CD4-positive, alpha-beta T cell treated with Interferon gamma for 1 hour (primary cell): ENCODE measurements at regions not wholly inside any gene's neighbourhood (a gene's known extent, or its start where the extent isn't known, plus 50 kb on each side); places are given as distances from the start of the nearest gene placed in this dataset.
A peak's percentile ranks its signal among the peaks of the same experiment; 100 is the strongest.

Experiments used
- DNase-seq: peaks from one replicate; pipeline ENCODE4 v3.0.0-alpha.2; 2020

DNA sequence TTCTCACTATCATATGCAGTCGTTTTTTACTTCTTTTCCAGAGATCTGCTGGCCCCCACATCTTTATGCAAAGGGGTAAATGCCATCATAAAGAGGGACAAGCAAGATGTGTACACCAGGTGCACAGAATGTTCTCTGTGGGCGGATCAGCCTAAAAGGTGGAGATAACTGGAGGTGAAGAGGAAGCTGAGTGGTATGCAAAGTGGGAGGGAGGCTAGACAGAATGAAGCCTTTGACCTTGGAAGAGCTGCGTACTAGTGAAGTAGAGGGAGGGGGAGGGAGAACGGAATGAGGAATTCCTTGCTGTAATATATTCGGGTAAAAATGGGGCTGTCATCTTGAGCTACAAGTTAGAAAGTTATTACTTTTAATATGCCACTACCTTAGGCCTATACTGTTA lies 287.5 kb upstream of the VRK2 start:
- DNase-seq, result no peak

DNA sequence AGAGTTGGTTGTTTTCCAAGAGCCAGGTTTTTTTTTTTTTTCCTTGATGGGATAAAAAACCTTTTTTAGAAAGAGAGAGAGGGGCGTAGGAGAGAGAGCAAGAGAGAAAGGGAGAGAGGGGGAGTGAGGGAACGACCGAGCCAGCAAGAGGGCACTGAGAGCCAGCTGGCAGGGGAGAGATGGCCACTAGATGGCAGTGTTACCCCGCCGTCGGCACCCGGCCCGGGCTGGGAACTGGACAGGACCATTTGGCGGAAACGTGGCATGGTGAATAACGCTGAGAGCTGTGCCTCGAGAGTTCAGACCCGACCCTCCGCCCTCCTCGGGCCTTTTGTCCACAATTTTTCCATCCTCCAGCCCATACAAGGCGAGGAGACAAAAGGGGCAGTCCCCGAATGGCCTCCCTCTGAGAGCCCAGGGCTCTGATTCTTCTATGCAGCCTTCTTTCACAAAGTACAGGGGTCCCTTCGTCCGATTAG lies 286.7 kb upstream of the VRK2 start:
- peak; percentile 64 for DNase-seq

DNA sequence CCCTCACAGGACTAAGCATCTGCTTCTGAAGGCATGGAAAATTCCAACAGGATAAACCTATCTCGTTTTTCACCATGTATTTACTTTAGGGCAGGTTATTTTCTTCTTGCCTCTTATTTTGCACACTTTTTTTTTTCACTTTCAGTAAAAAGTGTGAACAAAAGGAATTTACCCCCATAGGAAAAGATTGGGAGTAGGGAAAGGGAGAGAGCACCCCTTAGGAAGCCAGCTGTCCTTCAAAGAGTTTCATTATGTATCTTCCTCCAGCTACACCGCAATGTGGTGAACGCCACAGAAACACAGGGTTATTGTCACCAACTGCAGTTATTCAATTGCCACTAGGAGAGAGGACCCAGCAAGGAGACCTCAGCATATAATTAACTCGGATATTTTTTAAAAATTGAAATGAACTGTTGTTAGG lies 286.2 kb upstream of the VRK2 start:
- no peak for DNase-seq

DNA sequence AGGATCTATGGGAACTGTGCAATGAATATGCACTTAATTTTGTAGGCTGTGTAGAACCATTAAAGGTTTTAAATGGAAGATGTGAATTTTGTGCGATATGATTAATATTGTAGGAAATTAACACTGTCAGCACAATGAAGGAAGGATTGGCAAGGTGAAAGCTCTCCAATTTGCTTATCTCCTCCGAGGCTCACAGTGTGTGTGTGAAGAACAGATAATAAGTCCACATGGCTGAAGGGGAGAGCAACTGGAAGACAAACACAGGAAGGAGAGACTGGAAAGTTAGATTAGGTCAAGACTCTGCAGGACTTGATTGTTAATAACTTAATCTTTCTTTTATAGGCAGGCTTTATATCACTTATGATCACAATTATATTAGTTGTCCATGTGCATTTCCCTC lies 269.7 kb upstream of the VRK2 start:
- DNase-seq, result no peak

DNA sequence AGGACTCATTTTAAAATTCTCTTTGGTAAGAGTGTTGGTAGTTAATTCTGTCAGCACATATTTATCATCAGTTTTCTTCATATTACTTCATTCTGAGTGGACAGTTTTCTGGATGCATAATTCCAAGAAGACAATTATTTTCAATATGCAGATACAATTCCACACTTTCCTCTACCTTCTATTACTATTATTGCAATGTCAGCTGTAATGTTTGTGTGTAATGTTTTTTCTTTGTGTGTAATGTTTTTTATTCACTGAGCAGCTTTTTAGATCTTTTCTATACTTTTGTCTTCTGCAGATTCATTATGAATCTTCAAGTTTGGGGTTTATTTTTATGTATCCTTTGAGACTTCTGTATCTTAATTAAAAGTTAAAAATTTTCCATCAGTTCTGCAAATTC lies 264.0 kb upstream of the VRK2 start:
- DNase-seq, result no peak

DNA sequence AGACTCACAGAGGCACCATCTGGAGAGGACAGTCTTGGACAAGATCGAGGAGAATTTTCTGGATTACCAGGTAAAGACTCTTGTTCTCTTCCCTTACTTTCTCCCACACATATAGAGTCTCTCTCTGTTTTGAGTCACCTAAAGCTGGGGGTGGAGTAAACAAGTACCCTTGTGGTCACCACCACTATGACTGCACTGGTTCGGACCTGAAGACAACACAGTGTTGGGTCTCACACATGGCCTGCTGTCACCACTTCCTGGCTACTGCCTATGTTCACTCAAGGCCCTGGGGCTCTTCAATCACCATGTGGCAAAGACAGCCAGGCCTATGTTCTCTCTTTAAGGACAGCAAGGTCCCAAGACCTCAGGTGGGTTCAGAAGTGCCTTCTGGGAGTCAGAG lies 253.3 kb upstream of the VRK2 start:
- DNase-seq, result no peak

DNA sequence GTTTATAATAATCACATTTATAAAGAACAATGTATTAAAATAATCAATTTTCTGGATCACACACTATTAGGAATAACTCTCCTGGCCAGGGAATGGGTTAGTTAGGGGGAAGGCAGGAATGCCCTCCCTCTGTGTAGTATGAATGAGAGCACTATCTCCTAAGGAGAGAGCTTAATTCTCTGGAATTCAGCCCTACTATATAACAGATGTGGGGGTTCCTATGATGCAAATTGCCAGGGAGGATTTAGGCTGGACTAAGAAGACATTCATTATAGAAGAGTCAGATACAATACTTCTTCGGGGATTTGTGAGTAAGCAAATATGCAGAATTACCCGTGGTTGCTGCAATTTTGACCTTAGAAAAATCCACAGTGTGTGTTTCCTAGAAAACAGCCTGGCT lies 250.1 kb upstream of the VRK2 start:
- DNase-seq, result no peak

DNA sequence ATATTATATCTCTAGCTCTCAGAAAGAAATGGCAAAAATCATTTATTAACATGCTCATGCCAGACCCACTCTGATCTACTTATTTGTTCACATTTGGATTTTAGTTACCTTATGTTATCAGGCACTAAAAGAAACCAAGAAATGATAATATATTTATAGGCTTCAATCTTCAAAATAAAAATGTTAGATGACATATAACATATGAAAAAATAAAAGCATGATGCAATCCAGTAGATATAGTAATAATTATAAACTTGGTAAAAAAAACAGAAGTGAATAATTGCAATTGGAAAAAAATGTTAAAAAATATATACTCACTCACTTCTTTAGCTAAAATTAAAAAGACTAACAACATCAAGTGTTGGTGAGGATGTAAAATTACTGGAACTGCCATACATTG lies 248.3 kb upstream of the VRK2 start:
- no peak for DNase-seq

DNA sequence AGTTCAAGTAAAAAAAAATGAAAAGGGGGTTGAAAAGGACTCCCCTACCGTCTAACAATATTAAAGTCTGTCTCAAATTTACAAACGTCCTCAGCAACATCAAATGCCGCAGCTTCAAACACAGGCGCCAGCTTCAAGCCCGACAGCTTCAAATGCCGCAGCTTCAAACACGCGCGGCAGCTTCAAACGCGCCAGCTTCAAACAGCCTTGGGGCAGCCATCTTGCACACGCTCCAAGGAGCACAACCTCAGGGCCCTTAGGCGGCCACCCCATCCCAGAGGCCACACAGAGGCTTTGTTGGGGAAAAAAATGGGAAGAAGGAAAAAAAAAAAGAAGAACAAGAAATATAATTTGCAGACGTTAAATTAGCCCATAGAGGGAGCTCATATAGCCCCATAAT lies 244.4 kb upstream of the VRK2 start:
- DNase-seq, result no peak

DNA sequence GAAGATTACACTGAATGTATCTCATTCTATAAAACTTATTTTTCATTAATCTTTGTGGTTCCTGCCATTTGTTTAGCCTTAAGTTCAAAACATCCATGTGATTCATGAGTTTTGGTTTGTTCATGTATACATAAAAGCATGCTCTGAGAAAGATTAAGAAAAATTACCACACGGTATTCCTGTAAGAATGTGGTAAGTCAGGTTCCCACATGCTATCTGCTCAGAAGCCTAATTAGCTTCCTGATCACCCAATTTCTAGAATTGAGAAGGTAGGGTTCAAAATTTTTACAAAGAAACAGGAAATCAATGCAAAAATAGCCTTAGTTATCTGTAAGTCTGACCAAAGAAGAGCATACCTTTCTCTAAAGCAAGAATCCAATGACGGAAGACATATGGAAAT lies 241.6 kb upstream of the VRK2 start:
- no peak for DNase-seq

DNA sequence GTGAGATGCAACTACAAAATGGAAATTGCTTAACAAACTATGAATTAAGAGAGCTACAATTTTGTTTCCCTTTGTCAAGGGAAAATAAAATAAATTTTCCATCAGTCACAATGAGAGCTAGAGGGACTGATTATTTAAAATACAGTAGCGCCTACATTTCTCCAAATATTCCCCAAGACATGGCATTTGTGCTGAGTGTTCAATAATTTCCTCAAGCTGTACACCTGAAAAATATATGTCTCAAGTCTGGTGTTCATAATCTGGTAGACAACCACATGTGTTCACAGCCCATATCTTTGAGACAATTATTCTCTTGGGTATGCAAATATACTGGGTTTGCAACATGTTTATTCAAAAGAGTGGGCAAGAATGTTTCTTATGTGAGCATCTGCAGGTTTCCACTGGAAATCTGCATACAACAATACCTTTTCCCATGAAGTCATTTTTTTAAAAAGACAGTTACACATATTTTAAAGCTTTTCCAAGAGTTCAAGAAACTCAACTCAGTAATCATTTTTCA lies 240.1 kb upstream of the VRK2 start:
- no peak for DNase-seq

DNA sequence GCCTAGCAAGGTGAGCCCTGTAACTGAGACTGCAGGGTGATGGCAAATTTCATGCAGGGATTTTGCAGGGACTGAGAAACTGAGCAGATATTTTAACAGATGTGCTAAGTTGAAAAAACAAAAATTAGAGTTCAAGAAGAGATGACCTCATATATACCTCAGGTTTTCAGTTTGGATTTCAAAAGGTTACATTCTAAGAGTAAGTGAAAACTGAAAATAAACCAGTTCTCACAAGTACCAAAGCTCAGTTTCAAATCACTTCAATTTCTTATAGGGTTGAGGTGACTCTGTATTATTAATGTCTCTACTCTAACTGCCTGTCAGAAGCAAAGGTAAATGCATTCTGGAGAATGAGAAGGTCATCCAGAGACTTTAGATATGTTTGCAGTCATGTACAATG lies 237.4 kb upstream of the VRK2 start:
- no peak for DNase-seq

DNA sequence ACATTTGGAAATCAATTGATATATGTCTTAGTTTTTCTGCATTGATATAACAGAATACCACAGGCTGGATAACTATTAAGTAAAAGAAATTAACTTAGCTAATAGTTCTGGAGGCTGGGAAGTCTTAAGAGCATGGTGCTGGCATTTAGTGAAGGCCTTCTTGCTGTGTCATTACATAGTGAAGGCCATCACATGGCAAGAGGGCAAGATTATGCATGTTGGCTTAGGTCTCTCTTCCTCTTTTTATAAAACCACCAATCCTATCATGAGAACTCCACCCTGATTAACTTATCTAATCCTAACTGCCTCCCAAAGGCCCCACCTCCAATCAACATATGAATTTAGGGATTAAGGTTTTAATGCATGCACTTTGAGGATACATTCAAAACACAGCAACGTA lies 225.5 kb upstream of the VRK2 start:
- DNase-seq, result no peak

DNA sequence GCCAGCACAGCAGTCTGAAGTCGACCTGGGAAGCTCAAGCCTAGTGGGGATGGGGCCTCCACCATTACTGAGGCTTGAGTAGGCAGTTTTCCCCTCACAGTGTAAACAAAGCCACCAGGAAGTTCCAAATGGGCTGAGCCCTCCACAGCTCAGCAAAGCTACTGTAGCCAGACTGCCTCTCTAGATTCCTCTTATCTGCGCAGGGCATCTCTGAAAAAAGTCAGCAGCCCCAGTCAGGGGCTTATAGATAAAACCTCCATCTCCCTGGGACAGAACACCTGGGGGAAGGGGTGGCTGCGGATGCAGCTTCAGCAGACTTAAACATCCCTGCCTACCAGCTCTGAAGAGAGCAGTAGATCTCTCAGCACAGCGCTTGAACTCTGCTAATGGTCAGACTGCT lies 218.4 kb upstream of the VRK2 start:
- no peak for DNase-seq

DNA sequence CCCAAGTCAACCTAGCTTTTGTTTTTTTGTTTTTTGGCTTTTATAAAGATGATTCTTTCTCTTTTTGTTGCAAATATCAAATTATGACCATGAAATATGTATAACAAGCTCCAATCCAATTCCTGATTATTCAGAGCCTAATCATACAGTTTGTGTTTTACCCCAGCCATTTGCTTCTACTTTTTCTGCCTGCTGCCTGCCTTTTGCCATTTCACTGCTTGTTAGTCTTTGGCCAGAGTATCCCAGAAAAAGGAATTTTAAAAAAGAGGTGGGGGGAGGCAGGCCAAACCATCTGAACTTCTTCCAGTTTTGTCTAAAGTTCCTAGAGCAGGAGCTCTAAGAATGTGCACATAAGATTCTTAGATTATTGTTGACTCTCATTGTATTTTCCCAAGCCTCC lies 211.9 kb upstream of the VRK2 start:
- no peak for DNase-seq

DNA sequence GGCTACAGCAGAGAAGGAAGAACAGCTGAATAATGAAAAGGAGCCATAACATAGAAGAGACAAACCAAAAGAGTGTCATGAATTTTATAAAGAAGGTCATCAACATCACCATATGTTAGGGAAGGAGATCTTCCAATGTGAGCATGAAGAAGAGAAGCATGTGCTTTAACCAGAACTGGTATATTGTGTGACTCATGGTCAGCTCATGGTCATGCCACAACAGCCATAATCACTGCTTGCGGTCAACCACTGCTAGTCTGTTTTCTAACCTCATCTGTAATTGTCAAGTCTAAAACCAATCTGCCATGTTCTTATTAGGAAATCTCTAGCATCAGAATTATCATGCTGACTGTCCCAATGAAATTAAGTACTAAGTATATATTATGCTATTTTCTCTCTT lies 204.1 kb upstream of the VRK2 start:
- no peak for DNase-seq

DNA sequence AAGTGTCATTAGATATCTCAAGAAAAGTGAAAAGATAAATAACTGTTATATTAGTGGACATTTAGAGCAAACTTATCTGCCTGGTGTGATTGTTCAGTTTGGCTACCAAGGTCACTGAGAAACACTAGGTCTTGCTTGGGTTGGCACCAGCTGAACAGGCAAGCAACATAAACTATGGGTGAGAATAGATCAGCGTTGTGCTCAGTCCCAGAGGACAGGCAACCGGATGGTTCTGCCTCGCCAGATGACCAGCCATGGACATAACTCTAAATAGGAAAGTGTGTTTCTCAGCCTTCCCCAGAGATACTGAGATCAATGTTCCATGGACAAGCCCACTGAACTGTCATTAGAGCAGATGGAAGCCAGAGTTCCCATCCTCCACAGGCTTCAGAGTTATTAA lies 203.4 kb upstream of the VRK2 start:
- no peak for DNase-seq

DNA sequence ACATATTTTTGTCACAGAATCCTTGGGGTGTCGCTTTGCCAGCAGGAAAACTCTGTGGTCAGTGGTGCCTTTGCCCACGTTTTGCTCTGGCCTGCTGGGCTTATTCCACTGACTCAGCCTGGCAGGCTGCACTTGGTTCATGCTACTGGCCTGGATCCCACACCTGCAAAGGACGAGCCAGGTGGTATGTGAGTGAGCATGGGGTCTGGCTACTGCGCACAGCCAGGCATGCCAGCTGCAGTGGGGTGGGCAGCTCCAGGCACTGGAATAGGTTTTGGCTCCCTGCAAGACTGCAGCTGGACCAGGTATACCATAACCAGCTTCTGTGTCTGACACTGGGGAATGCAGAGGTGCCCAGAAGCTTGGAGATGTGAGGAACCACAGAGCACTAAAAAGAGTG lies 197.9 kb upstream of the VRK2 start:
- no peak for DNase-seq

DNA sequence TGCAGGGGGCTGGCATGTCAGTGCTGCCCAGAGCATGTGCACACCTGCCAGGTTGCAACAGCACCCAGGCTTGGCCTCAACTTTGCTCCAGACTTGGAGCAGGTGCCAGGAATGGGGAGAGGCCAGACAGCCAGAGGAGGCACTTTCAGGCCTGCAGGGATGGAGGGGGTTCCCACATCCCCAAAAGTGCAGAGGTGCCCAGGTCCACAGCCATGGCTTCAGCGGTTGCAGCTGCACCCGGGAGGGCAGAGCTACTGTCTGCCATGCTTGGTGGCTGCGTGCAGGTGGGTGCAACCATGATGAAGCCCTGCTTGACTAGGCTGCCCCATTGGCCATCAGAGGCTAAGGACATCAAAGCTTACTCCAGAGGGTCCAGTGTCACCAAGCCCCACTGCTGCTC lies 196.8 kb upstream of the VRK2 start:
- no peak for DNase-seq

DNA sequence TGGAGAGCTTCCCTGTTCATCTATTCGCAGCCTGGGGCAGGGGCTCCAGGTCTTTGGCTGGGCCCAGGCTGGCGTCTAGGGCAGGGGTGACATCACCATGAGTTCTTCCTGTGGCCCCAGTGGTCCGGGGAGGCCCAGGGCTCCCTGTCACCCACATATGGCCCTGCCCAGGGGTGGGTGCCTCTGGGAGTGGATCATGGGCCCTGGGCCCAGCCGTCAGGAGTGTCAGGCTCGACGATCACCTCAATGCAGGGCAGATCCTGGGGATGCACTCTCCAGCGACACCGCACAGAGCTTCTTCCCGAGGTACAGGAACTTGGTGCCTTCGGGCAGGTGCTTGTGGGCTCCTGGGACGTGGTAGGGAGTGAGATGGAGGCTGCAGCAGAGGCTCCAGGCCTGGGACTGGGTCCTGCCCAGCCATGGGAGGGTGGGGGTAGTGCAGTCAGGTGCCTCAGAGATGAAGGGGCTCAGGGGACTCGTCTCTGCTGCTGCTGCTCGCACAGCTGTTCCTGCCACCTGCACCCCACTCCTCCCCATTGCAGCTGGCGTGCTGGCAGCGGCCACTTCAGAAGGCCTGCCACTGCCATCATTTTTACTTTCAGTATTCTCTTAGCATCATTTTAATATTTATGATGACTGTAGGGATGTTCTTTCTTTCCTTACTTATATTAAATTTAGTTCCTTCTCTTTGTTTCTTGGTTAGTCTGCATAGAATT lies 196.0 kb upstream of the VRK2 start:
- DNase-seq, result no peak

DNA sequence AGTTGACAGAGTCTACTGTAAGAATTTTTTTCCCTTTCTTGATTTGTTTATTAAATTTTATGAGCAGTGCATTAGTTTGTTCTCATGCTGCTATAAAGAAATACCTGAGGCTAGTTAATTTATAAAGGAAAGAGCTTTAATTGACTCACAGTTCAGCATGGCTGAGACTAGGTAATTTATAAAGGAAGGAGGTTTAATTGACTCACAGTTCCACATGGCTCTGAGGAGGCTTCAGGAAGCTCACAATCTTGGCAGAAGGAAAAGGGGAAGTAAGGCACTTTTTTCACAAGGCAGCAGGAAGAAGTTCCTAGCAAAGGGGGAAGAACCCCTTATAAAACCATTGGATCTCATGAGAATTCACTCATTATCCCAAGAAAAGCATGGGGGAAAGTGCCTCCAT lies 191.4 kb upstream of the VRK2 start:
- DNase-seq, result no peak

DNA sequence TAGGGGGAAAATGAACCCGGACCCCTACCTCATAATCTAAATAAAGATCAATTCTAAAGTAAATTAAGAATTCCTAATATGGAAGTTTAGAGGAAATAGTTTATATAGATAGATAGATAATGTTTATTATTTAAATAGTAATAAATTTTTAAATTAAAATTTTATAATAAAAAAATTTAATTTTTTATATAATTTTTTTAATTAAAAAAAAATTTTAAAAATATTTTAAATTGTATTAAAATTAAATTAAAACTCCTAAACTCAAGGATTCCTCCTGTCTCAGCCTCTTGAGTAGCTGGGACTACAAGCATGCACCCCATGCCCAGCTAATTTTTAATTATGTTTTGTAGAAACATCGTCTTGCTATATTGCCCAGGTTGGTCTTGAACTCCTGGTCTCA lies 186.9 kb upstream of the VRK2 start:
- no peak for DNase-seq

DNA sequence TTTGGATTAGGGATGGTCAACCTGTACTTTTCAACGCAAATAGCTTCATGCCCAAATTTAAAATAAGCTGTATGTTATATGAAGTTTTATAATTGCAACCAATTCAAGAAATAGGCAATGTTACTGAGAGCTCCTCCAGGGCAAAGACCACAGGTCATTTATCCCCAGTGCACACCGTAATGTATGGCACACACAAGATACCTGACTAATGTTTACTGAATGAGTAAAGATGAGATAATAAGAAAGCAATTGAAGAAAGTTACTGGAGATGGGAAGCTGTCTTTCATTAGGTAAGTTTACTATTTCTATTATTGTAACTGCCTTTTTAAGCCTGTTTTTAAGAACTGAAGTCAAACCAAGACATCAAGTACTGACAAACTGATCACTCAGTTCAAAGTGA lies 184.5 kb upstream of the VRK2 start:
- no peak for DNase-seq

DNA sequence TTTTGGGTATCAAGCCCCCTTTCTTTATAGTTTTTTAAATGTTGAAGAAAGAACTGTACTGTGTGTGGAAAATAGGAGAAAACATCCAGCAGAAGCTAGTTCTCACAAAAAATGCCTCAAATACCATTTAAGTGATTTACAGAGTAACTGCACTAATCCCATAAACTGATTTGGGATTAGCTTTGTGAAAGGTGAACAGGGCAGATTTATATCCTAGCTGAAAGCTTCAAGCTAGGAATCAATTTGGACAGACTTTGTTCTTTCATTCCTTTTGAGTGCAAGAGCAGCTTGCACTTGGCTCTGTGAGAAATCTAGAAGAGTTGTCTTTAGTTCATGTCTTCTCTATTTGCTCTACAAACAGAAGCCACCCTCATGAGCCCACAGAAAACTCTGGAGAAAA lies 183.9 kb upstream of the VRK2 start:
- no peak for DNase-seq

DNA sequence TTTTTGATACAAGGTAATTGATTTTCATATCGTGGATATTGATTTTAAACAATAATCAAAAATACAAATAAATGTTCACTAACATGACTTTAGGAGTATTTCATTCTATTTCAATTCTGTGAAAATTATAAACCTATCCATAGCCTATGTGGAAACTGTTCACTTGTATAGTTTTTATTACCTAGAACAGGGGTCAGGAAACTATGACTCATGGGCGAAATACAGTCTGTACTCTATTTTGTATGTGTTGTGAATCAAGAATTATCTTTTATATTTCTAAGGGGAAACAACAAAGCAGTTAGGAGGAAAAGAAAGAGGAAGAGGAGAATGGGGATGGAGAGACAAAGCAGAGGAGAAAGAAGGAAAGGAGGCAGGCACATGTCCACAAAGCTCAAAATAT lies 181.7 kb upstream of the VRK2 start:
- DNase-seq, result no peak
